ENCODE measurements at regions not wholly inside any gene's neighbourhood (a gene's known extent, or its start where the extent isn't known, plus 50 kb on each side); places are given as distances from the start of the nearest gene placed in this dataset.
A peak's percentile ranks its signal among the peaks of the same experiment; 100 is the strongest.

DNA sequence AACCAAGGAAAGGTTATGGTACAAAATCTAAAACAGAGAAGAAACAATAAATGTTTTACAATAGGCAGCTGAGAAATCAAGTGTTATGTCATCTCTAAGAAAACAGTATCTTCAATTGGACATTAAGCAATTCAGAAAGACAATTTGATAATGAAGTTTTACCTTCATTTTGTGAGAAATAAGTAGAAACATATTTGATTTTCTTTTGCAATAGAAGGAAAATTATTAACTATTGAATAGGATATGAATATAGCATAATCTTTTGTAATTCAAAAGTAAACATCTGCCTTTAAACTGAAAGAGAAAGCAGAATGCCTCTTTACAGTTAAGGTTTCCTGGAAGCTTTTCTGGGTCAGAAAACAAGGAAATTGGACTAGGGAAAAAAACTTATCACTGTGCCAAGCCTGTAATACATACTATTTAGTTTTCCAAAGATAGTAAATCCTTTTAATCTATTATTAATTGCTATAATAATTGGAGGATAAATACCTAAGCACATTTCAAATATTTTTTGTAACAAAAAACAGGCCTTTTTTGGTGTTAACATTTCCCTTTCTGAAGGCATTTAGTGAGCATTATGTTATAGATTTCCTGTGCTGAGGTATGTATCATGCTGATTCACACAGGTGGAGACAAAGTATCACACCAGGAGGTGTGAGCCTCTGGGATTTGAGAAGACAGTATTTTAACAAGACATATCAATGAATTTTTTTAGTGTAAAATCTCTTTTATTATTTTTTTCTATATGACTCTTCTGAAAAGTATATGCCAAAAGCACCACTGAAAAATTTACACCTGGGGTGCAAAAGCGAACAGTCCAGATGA lies 947.0 kb upstream of the CDH2 start:
- DNase-seq = peak in 1 of 3 experiments; percentile 9

DNA sequence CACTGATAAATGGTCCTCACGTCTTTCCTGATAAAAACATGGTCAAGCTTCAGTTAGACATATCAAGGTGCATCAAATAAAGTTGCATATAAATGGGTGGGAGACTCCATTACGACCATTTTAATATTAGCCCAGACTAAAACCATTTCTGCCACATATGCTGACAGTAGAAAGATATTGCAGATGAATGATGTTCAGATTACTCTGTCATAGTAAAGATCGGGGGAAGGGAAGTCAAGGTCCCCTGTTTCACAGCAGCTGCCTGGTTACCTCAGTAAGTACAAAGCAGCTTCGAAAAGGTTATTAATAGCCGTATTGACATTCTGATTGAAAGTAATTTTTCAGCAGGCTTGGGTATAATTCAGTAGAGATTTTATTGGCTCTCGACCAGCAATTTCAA lies 927.7 kb upstream of the CDH2 start:
- DNase-seq = peak in 2 of 3 experiments; percentile 40 to 79

DNA sequence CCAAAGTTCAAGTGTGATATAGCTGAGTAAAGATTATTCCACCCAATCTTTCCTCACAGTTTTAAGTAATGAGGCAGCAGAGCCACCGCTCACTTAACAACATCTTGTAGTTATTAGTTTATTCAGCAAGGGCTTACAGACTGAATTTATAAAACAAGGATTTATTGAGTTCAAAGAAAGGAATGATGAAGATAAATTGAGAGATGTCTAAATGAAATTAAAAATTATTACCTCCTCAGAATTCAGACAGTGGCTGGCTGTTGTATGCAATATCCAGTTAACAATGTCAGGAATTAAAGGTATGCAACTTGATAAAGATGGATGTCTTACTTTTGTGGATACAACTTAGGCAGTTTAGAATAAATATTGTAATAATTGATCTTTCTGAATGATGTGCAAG lies 927.3 kb upstream of the CDH2 start:
- no peak for DNase-seq

DNA sequence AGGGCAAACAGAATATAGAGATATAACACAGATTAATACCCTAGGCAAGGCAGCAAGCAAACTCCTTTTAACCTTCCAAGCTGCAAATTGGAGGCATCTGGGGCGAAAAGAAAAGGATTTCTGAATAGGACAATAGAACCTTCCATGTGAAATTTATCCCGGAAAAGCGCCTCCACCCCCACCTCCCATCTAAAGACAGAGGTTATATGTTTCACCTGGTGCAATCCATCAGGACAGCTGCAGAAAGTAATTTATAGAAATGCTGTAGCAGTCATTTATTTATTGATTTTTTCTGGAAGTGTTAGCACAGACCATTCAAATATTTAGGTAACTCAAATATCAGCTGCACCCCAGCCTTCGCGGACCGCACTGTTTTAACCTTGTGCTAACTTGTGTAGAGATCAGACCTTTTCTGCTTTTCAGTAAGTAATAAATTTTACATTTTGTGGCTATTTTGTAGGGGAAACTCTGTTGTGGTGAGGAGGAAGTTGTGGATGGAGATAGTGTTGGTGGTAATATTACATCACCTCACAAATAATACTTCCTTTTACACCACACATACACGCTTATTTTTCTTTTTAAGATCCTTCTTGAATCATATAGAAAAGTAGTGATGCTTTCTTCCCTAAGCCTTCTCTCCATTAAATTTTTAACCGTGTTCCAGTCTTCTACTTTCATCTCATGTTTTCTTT lies 919.3 kb upstream of the CDH2 start:
- peak; percentile 42 to 88 (median 72) for DNase-seq

DNA sequence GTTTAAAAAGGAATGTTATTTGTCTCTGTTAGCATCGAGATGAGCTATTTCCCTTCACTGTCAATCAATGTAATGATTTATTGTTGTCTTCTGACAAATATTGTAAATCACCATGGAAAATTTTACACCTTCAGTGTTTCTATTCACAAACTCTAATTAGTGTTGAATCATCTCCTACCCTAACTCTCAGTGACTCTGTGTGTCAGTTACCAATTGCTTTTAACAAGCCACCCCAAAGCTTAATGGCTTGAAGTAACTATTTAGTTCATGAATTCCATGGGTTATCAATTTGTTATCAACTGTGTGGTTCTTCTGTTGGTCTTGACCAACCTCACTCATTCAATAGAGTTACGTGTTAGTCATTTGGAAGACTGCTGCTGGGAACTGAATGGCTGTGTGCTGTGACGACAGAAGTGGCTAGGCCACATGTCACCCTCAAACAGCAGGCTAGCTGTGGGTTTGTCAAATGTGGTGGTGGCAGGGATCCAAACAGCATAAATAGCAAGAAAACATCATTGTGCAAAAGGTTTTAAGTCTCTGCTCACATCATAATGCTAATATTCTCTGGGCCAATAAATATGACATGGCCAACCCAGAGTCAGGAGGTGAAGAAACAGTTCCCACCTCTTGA lies 910.8 kb upstream of the CDH2 start:
- DNase-seq = no peak

DNA sequence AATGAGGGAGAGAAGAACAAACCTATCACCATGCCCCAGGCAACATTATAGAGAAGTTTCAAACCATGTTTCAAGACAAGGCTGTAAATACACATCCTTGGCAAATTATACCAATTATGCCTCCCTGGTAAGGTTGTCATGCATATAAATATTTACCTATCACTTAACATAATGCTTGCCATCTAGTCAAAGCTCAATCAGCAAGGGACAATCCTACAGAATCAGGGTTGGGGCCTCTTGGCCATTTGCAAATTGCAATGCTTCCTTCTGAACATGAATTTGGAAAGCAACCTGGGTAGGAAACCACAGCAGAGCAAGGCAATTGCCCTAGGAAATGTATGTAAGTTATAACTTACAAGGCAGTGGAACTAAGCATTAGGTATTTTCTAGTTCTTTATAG lies 907.2 kb upstream of the CDH2 start:
- peak in 2 of 3 experiments; percentile 84 to 97 for DNase-seq

DNA sequence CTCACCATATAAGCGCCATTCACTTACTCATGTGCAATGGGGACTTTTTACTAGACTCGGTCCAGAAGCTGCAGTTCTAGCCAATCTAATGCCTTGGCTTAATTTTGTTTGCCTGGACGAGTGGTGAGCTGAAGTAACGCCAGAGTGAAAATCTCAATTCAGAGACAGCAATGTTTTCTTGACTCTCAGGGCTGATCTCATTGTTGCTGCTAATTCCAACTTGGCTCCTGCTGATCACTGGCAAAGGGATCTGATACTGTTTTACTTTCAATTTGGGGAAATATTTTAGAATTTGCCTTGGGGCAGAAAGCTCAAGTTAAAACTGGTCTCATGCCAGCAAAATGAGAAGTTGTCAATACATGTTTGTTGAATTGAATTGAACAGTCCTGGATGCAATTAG lies 906.6 kb upstream of the CDH2 start:
- DNase-seq = peak in 2 of 3 experiments; percentile 84 to 97

DNA sequence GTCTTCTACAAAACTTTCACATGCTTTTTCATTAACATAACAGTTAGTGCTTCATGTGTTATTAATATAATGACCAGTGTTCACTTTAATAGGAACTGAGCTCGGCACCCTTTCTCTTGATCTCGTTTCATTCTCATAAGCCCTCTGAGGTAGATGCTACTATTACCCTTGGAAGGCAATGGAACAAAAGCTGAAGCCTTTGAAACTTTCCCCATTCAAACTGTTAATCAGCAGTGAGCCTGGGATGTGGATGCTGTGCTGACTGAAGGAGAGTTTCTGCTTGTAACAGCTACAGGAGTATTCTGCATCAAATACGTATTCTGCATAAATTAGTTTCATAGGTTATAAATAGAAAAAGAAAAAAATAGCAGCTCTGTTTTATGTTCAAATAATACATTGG lies 904.0 kb upstream of the CDH2 start:
- no peak for DNase-seq

DNA sequence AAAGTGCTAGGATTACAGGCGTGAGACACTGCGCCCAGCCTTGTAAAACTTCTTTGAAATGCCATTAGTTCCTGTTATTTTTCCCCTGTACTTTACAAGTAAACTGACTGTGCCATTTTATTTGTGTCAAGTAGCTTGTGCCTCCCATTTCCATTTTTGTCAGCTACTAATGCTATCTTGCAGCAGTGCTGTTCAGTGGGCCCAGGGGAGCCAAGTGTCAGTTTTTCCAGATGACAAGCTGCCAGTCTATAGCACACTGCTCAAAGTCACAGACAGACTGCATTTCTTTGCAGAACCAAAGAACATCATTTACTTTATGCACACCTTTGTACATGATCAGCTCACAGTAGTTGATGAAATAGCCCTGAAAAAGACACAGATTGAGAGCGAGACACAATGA lies 901.3 kb upstream of the CDH2 start:
- DNase-seq = peak in 2 of 3 experiments; percentile 11 to 31

DNA sequence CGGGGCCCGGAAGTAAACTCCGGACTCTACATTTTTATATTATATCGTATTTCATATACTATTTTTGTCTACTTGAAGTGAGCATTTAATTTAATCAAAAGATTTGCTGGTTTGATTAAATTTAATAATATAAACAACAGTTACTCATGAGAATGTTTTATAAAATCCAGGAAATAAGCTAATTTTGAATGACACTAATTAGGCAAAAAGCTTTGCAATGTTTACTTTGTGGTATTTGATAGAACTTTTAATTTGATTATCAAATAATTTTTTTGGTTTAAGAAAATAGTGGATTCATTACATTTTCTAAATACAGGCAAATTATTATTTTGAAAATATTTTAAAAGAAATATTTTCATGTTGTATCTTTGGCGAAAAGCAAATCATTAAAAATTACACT lies 900.4 kb upstream of the CDH2 start:
- DNase-seq = no peak

DNA sequence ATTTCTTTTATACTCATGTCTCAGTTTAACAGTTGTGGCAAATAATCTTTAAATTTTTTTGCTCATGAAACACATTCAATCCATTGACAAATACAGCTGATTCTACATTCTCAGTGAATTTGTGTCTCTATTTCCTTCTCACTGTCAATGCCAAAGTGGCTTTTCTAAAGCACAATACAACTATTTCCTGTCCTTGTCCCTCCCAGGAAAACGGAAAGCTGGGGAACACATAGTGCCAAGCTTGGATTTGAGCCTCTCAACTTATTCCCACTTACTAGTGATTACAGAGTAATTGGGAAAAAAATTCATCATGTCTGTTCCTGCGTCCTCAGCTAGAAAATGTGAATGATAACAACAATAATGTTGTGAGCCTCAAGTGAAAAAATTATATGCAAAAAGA lies 899.7 kb upstream of the CDH2 start:
- DNase-seq = no peak

DNA sequence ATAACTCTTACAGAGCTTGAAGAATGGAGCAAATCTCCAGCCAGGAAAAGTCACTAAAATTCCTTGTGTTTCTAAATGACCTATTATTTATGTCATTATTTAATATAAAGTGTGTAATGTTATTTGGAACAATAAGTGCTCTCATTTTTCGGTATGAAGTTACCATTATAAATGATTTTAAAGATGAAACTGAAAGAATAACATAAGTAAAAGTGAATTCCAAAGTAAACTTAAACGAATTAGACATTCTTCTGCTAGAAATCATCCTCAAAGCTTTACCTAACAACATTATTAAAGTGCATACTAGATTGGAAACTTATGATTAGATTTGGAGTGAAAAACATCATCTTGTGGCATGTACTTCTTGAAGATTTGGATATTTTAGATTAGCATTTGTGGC lies 897.2 kb upstream of the CDH2 start:
- DNase-seq = no peak

DNA sequence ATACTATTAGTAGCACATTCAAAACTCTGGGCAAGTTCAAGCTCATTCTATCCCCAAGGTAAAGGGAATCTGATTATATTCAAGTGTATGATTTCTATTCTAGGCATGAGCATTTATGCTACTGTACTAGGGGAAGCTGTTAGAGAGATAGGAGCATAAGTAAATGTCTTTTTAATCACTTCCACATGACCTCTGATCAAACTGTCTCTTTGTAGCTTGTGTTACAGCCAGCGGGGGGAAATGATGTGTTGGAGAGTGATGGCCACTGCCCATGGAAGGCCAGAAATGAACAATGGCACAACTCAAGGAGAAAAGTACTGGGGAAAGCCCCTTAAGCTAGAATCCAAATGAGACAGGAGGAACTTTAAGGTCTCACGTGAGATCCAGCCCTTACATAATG lies 894.9 kb upstream of the CDH2 start:
- DNase-seq = no peak

DNA sequence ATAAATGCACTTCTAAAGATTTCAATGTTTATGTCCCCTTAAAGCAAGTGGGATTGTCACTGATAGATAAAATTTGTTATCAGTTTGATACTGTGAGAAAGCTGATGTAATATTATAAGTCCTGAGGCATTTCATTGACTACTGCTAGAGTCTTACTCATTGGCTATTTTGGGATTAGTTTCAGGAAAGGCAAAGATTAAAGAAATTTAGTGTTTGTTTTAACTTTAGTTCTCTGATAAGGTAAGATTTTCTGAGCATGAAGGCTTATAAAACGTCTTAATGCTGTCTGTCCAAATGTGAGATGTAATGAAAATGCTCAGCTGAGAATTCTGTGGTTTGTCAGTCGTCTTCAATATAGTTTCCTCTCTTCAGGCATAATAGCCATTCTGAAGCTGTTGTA lies 886.4 kb upstream of the CDH2 start:
- DNase-seq = no peak

DNA sequence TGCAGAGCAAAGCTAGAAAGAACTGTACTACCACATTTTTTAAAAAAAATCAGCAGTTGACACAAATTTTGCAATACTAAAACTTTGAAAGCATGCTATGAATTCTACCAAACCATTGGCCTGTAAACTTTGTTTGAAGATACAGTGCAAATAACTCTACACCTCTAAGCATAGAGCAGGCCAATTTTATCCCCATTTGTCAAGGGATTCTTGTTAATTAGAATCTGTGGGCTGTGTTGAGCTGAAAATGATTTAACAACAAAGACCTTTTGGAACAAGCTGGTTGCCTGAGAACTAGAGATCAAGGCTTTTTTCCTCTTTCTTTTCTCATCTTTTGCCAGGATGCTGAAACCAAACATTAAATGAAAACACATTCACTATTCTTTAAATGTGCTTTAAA lies 886.0 kb upstream of the CDH2 start:
- no peak for DNase-seq

DNA sequence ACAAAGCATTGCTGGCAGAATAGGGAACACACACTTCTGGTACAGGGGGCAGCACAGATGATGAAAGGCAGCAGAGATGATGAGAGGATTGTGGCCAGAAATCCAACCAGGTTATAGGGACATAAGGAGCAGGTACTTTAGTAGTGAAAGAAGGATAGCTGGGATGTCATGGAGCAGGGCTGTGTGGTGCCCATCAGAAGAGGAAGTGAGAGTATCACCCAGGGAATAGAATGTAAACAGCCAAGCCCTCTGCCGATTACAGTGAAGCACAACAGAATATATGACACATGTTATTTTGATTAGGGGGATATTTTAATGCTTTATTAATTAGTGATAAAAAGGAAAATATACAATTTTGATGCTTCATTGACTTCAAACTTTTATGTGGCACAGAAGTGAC lies 883.4 kb upstream of the CDH2 start:
- no peak for DNase-seq

DNA sequence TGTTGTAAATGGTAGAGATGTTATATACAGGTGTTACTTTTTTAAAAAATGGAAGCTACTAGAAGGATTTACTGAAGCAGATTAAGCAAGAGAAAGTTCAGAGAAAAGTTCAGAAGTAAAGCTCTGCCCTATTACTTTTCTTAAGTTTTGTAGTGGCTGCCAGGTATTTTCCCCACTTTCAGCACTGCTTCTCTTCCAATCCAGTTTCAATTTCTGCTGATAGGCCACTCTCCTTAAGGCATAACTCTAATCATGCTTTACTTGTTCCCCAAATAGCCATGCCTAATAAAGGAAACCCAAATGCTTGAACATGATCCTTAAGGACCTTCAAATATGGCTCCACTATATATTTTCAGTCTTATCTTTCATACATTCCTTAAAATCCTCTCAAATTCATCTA lies 880.8 kb upstream of the CDH2 start:
- DNase-seq = no peak

DNA sequence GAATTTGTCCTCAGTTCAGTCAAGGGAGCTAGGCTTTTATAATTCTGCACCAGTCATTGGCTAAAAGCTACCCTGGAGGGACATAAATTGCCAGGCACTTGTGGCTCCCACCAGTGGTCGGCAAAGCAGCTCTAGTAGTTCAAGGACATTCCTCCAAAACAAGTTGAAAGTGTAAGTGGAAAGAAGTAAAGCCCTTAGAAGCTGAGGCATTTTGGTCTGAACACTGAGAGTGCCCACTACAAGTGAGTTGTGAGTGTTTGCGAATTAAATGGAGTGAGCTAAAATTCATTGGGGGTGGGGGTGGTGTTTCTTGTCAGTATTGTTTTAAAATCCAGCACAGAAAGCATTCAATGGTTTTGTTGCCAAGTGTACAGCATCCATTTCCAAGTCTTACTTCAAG lies 879.9 kb upstream of the CDH2 start:
- DNase-seq = peak in 1 of 3 experiments; percentile 22

DNA sequence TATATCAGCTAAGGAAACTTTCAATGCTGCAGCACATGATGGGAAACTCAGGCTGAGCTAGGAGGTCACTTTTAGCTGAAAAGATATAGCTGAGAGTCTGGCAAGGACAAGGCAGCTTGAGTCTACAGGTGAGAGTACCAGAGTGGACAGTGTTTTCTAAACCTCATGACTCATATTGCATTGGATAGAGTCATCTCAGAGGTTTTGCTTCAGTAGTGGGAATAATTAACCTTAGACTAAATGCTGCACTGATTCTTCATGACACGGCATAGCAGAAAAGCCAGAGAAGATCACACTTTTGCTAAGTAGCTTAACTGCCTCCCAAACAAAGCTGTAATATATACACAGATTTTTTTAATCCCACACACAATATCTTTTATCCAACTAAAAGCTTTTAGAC lies 865.0 kb upstream of the CDH2 start:
- DNase-seq = no peak

DNA sequence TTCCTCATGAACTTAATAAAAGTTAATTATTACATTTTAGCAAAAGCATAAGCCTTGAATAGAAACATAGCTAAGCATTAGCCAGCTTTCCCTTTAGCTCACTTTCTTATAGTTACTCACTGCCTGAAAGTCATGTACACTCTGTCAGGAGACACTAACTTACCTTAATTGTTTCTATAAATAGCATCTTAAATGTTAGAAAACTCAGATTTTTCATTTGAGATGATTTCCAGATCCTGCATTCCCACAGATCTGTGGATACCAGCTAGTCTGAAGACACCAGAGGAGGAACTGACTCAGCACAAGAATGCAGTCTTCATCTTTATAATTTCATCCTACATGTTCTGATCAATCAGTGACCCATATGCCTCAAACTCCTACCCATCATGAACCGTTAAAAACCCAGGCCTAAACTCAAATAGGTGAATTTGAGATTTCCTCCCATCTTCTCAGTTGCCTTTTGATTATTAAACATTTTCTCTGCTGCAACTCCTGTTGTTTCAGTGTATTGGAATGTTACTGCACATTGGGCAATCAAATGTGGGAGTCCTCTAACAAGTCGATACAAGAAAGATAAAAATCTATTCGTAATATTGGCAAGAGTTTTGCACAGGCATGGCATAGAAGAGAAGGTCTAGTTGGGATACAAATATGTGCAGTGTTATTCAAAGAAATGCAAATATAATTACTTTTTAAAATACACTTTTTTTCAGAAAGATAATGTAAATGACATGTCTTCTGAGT lies 857.4 kb upstream of the CDH2 start:
- no peak for DNase-seq

DNA sequence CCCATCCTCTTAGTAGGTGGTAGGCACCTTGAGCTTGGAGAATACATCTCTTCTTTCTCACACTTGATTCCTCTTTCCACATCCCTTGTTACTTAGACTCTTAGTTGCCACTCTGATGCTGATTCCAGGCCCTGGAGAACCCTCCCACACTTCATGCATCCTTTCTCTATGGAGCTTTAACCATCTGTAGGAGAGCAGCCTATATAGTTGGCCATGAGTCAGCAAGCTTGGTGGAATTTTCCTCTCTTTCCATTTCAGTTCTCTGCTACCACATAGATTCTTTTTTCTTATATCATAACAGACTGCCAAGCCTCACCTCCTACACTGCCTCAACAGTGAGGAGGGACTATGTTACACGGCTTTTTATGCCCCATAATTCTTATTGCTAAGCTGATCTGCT lies 851.6 kb upstream of the CDH2 start:
- no peak for DNase-seq

DNA sequence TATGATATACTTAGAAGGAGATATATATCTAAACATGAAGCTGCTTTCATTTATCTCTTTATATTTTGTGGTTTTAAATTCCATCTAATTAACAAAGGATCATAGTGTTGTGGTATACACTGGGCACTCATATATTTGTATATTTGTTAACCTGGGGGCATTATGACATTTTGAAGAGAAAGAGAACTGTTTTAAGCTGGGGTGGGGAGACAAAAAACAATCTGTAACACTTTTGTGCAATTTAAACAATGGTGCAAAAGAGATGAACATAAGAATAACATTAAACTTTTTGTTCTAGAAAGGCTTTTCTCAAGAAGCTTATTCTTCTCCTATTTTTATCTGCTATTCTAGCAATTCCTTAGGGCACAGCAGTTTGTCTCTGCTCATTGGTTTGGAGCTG lies 842.0 kb upstream of the CDH2 start:
- no peak for DNase-seq

DNA sequence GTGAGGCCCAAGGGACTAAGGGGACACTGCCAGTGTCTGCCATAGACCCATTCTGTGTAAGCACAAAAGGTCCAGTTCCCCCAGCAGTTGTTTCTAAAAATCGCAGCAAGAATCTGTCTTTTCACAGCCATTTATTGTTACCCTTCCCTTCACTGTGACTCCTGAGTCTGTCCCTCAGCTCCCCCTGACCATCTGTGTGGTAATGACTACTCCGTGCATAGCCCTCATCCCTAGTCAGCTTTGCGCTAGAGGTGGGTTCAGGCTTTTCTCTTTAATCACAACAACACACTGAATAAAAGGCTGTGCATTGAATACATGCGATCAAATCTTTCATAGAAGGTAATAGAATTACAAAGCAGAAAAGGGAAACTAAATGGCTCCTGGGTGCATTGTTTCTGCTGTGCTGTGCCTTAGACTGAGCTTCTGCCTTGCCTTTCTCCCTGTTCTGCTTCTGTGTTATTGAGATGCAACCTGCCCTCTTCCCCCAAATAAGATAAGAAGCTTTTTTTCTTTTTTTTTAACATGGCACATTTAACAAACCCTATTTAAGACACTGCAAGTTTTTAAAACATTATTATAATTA lies 836.0 kb upstream of the CDH2 start:
- no peak for DNase-seq

Measured in NCI-H1417 (cell line).